ENCODE measurements at regions not wholly inside any gene's neighbourhood (a gene's known extent, or its start where the extent isn't known, plus 50 kb on each side); places are given as distances from the start of the nearest gene placed in this dataset.
"Not testable (repeated sequence)": the region's sequence is repeated elsewhere in the genome, so short reads cannot be mapped to it uniquely, and the experiment has no call there.

- DNase-seq: not testable (repeated sequence)
Measured at GRCh38 chr1:223951551-223951950, 105.8 kb upstream of the TP53BP2 start.

GRCh38 chr1:223949944-223950343 is 104.2 kb upstream of the TP53BP2 start:
- DNase-seq: not testable (repeated sequence)

GRCh38 chr1:223948041-223948440 is 102.3 kb upstream of the TP53BP2 start:
- not testable (repeated sequence) for DNase-seq

- not testable (repeated sequence) for DNase-seq
Measured at GRCh38 chr1:223936592-223936991, 90.8 kb upstream of the TP53BP2 start.

GRCh38 chr1:223931476-223931875 is 85.7 kb upstream of the TP53BP2 start:
- not testable (repeated sequence) for DNase-seq

- not testable (repeated sequence) for DNase-seq
Measured at GRCh38 chr1:223920805-223921204, 75.1 kb upstream of the TP53BP2 start.

- not testable (repeated sequence) for DNase-seq
Measured at GRCh38 chr1:223915476-223915875, 69.7 kb upstream of the TP53BP2 start.

- not testable (repeated sequence) for DNase-seq
Measured at GRCh38 chr1:223913715-223914114, 68.0 kb upstream of the TP53BP2 start.

GRCh38 chr1:223907943-223908587 is 62.3 kb upstream of the TP53BP2 start:
- not testable (repeated sequence) for DNase-seq

GRCh38 chr1:223903221-223903620 is 57.5 kb upstream of the TP53BP2 start:
- not testable (repeated sequence) for DNase-seq

- not testable (repeated sequence) for DNase-seq
Measured at GRCh38 chr1:223899775-223900174, 54.0 kb upstream of the TP53BP2 start.

- not testable (repeated sequence) for DNase-seq
Measured at GRCh38 chr1:223897097-223897496, 51.4 kb upstream of the TP53BP2 start.

- DNase-seq: not testable (repeated sequence)
Measured at GRCh38 chr1:223895950-223896349, 50.2 kb upstream of the TP53BP2 start.

Measured in amniotic stem cell (primary cell).